ENCODE measurements at regions not wholly inside any gene's neighbourhood (a gene's known extent, or its start where the extent isn't known, plus 50 kb on each side); places are given as distances from the start of the nearest gene placed in this dataset.
"Not testable (repeated sequence)": the region's sequence is repeated elsewhere in the genome, so short reads cannot be mapped to it uniquely, and the experiment has no call there.

- peak; percentile 63 for DNase-seq (ENCODE audit: low read depth)
Measured at GRCh38 chr3:185995352-185995751, 57.5 kb upstream of the TRA2B start.

DNA sequence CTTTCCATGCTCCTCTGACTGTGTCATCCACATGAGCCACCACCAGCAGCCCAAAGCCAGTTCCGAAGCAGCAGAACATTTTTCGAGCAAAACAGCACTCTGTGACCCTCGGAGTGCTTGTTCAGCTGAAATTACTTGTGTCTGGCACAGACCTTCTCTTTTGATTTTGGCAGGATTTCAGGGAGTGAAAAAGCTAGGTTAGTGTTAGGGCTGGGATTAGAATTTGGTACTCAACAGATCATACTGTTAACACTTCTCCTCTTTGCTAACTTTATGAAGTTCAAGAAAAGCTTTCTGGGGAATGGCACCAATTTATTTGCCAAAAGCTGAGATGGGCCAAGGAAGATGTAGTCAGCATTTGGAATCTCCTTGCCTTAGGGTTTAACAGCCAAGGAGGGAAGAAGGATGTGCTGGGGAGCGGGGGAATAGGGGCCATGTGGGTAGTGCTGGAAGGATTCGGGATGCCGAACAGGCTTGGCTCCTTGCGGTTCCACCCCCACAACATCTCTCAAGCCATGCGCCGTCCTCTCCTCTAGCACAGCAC, 55.1 kb upstream of the TRA2B start:
- peak; percentile 55 for DNase-seq (ENCODE audit: low read depth)

- DNase-seq (ENCODE audit: low read depth) = not testable (repeated sequence)
Measured at GRCh38 chr3:185990995-185991394, 53.2 kb upstream of the TRA2B start.

DNA sequence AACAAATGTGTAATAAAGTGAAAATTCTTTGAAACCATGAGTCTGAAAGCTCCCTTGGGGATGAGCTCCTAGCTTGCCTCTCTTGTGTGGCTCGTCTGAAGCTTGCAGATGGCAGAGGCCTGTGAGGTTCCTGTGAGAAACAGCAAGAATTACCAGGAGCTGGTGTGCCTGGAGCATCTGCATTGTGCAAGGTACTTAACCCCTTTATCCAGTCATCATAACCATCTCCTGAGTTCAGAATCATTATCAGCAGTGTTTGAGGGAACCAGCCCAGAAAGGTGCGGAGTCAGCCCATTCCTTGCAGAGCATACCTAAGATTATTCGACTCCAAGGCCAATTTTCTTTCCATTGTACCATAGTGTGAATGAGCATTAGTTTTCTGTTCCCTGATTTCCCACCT, 51.7 kb upstream of the TRA2B start:
- no peak for DNase-seq (ENCODE audit: low read depth)

DNA sequence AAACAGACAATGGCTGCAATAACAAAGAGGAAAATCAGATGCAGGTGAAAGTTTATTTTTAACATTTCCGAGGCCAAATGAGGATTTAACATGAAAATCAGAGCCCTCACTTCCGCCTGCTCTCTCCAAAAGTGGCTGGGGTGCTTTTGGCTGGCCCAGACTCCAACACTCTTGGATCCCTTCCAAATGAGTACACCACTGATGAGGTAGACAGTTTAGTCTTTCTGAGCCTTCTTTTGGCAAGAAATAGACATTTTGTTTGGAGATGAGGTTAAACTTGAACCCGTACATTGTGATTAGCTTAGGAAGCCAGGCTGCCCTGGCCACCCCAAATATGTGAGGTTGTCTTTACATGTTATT, 51.0 kb upstream of the TRA2B start:
- no peak for DNase-seq (ENCODE audit: low read depth)

GRCh38 chr3:185988080-185988815, 50.4 kb upstream of the TRA2B start:
- DNase-seq (ENCODE audit: low read depth) = no peak
